Adipocyte (in vitro differentiated cells): ENCODE measurements at regions not wholly inside any gene's neighbourhood (a gene's known extent, or its start where the extent isn't known, plus 50 kb on each side); places are given as distances from the start of the nearest gene placed in this dataset.
"Not testable (repeated sequence)": the region's sequence is repeated elsewhere in the genome, so short reads cannot be mapped to it uniquely, and the experiment has no call there.

Experiments
- DNase-seq: peaks from one replicate; pipeline ENCODE4 v3.0.0-alpha.2; 2015; ENCODE audit warnings: low read depth
- H3K27me3 ChIP-seq: replicated peaks from 2 replicates; pipeline ENCODE4 v1.7.0; 2013; ENCODE audit warnings: mild to moderate bottlenecking, low read length, moderate library complexity; ENCODE audit not compliant: control insufficient read depth, insufficient read depth
- H3K36me3 ChIP-seq: 2 replicates; pipeline ENCODE4 v1.7.0; 2013; ENCODE audit warnings: low read length, mild to moderate bottlenecking, moderate library complexity; ENCODE audit not compliant: control insufficient read depth, insufficient read depth, severe bottlenecking
- H3K4me1 ChIP-seq: 2 replicates; pipeline ENCODE4 v1.7.0; 2013; ENCODE audit warnings: mild to moderate bottlenecking, low read length, moderate library complexity; ENCODE audit not compliant: control insufficient read depth, insufficient read depth
- H3K4me3 ChIP-seq: 2 replicates; pipeline ENCODE4 v1.7.0; 2013; ENCODE audit warnings: mild to moderate bottlenecking, low read length, moderate library complexity
- H3K9ac ChIP-seq: 2 replicates; pipeline ENCODE4 v1.7.0; 2013; ENCODE audit warnings: mild to moderate bottlenecking, low read length, moderate library complexity
- H3K9me3 ChIP-seq: 2 replicates; pipeline ENCODE4 v1.7.0; 2013; ENCODE audit warnings: mild to moderate bottlenecking, low read length, moderate library complexity; ENCODE audit not compliant: control insufficient read depth

DNA sequence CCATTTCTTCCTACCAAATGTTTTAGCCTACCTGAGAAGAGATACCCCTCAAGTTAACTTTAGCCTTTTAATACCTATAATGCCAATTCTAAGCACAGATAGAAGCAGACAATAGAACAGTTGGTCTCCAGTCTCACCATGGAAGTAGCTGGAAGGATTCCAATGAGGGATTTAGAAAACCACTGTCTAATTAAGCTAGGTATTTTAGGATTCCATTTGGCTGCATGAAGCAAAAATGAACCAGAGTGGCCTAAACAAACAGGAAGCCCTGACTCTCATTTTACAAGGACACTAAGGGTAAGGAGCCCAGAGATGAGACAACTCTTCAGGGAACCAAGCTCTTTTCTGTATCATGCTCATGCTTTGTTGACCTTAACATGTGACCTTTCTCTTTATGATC is 199.2 kb downstream of the ALDH8A1 start:
- Histone ChIP-seq H3K4me3 (no peak overlapping the region), H3K27me3 (no peaks in the 10 kb centered on the region)
- peak; percentile 78 for DNase-seq

GRCh38 chr6:134748484-134748883 is 201.4 kb downstream of the ALDH8A1 start:
- Histone ChIP-seq H3K4me3 (no peak overlapping the region), H3K27me3 (no peaks in the 10 kb centered on the region), H3K9me3 (no peaks in the 10 kb centered on the region), H3K4me1 (no peaks in the 10 kb centered on the region), H3K36me3 (no peaks in the 10 kb centered on the region), H3K9ac (no peak overlapping the region)
- no peak for DNase-seq

More for the DNA sequence above, 199.2 kb downstream of the ALDH8A1 start:
- H3K9ac ChIP-seq: no peak overlapping the region
- no peaks in the 10 kb centered on the region for H3K36me3 ChIP-seq
- no peaks in the 10 kb centered on the region for H3K4me1 ChIP-seq
- no peaks in the 10 kb centered on the region for H3K9me3 ChIP-seq

DNA sequence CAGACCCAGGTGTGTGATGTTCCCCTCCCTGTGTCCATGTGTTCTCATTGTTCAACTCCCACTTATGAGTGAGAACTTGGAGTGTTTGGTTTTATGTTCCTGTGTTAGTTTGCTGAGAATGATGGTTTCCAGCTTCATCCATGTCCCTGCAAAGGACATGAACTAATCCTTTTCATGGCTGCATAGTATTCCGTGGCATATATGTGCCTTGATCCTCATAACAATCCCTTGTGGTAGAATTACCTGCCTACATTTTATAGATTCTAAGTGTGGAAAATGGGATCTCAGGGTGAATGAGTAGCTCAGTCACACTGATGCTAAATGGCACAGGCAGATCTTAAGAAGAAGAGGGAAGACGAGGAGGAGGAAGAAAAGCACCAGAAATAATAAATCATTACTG is 202.7 kb downstream of the ALDH8A1 start:
- not testable (repeated sequence) for H3K4me3 ChIP-seq, DNase-seq, H3K36me3 ChIP-seq, H3K9me3 ChIP-seq, H3K9ac ChIP-seq, H3K27me3 ChIP-seq, H3K4me1 ChIP-seq

DNA sequence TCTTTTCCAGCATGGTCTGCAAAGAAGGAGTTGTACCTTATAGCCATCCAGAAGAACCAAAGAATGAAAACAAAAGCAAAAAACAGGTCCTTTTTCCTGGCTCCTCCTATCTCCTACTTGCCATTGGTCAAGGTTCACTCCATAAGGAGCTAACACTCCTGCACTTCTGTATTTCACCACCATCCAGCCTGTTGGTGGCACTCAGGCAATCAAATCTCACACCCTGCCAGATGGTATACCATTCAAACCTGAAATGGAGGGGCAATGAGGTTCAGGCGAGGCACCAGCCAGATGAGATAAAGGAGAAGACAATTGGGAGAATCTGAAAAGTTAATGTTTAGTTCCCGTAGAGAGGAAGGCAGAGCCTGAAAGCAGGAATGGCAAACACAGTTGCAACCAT is 203.8 kb downstream of the ALDH8A1 start:
- no peaks in the 10 kb centered on the region for H3K4me1 ChIP-seq
- no peak for DNase-seq

DNA sequence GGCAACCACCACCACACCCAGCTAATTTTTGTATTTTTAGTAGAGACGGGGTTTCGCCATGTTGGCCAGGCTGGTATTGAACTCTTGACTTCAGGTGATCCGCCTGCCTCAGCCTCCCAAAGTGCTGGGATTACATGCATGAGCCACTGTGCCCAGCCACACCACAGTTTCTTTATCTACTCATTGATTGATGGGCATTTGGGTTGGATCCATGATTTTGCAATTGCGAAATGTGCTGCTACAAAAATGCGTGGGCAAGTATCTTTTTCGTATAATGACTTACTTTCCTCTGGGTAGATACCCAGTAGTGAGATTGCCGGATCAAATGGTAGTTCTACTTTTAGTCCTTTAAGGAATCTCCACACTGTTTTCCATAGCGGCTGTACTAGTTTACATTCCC is 204.7 kb downstream of the ALDH8A1 start:
- not testable (repeated sequence) for DNase-seq, H3K27me3 ChIP-seq, H3K36me3 ChIP-seq, H3K4me1 ChIP-seq, H3K9me3 ChIP-seq, H3K9ac ChIP-seq, H3K4me3 ChIP-seq

More for the DNA sequence above, 203.8 kb downstream of the ALDH8A1 start:
- H3K27me3 ChIP-seq: no peaks in the 10 kb centered on the region
- H3K9ac ChIP-seq: no peak overlapping the region
- no peak overlapping the region for H3K4me3 ChIP-seq
- no peaks in the 10 kb centered on the region for H3K36me3 ChIP-seq
- H3K9me3 ChIP-seq: no peaks in the 10 kb centered on the region

GRCh38 chr6:134744301-134744700 is 205.6 kb downstream of the ALDH8A1 start:
- H3K9me3 ChIP-seq: no peaks in the 10 kb centered on the region
- H3K4me3 ChIP-seq: no peak overlapping the region
- H3K4me1 ChIP-seq: peaks cover 8% of the 10 kb centered on the region
- H3K36me3 ChIP-seq: no peaks in the 10 kb centered on the region
- DNase-seq: no peak
- no peaks in the 10 kb centered on the region for H3K27me3 ChIP-seq
- H3K9ac ChIP-seq: no peak overlapping the region

GRCh38 chr6:134741200-134741536 is 208.7 kb downstream of the ALDH8A1 start:
- H3K36me3 ChIP-seq: no peaks in the 10 kb centered on the region
- H3K4me1 ChIP-seq: peaks cover 8% of the 10 kb centered on the region
- no peaks in the 10 kb centered on the region for H3K27me3 ChIP-seq
- DNase-seq: no peak
- no peak overlapping the region for H3K4me3 ChIP-seq
- no peaks in the 10 kb centered on the region for H3K9me3 ChIP-seq
- no peak overlapping the region for H3K9ac ChIP-seq

DNA sequence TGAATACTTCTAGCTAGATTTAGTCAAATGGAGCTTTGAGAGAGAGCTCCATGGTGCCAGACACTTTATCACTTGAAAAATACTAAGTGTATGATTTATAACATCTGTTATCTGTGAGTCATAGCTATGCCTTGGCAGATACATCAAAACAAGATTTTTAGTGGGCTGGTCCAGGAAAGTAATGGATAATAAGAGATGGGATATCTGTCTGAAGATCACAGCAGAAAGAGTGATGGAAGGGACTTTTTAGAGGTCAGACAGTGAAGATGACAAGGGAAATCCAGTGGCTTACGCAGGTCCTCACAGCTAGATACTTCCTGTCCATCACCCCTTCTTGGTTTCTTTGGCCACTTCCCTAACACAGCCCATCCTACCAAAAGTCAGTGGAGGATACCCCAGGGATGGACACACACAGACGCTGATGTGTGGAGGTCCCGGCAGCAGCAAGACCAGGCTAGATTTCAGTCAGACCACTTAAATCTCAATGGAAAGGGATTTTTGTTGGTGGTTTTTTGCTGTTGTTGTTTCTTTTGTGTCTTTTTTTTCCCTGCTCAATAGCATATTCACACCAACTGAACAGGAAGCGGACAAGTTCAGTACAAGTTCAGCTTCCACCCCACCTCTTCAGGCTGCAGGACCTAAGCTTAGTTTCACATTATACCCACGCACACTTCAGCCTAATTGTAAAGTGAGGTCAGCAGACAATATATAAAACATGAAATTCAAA is 209.3 kb downstream of the ALDH8A1 start:
- H3K9me3 ChIP-seq: no peaks in the 10 kb centered on the region
- H3K9ac ChIP-seq: no peak overlapping the region
- H3K27me3 ChIP-seq: no peaks in the 10 kb centered on the region
- H3K4me1 ChIP-seq: peaks cover 8% of the 10 kb centered on the region
- H3K36me3 ChIP-seq: no peaks in the 10 kb centered on the region
- H3K4me3 ChIP-seq: no peak overlapping the region
- peak; percentile 69 for DNase-seq

- no peaks in the 10 kb centered on the region for H3K9me3 ChIP-seq
- H3K4me3 ChIP-seq: no peak overlapping the region
- DNase-seq: no peak
- no peaks in the 10 kb centered on the region for H3K27me3 ChIP-seq
- peaks cover 8% of the 10 kb centered on the region for H3K4me1 ChIP-seq
- no peaks in the 10 kb centered on the region for H3K36me3 ChIP-seq
- H3K9ac ChIP-seq: no peak overlapping the region
Measured at GRCh38 chr6:134740027-134740373, 209.9 kb downstream of the ALDH8A1 start.

DNA sequence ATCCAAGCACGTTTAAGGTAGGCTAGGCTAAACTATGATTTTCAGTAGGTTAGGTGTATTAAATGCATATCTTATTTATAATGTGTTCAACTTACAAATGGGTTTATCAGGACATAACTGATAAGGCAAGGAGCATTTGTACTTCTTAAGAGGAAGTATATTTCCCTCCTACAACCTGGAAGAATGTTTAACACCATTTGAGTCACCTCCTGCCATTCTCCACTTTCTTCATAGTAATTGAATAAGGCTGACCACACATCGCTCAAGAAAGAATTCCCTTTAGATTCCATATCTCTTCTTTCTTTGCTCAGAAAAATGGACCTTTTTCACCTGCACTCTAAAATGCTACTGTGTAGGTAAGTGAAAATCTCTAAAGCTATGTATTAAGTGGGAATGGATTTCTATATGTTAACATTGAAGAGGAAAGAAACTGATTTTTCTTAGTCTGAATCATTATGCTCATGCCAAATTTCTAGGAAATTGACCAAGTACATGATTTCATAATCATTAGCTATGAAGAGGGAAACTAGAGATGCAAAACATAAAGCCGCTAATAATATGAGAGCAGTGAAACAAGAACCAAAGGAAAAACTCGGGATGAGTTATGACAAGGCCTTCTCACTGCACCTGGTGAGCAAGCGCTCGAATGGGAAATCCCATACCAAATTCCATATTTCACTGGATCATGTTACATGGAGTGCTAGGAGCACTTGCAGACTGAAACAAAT is 210.4 kb downstream of the ALDH8A1 start:
- H3K27me3 ChIP-seq: no peaks in the 10 kb centered on the region
- H3K4me3 ChIP-seq: no peak overlapping the region
- H3K36me3 ChIP-seq: no peaks in the 10 kb centered on the region
- peaks cover 9% of the 10 kb centered on the region for H3K4me1 ChIP-seq
- no peaks in the 10 kb centered on the region for H3K9me3 ChIP-seq
- no peak overlapping the region for H3K9ac ChIP-seq
- peak; percentile 50 for DNase-seq

- H3K4me3 ChIP-seq: no peak overlapping the region
- H3K9me3 ChIP-seq: no peaks in the 10 kb centered on the region
- no peaks in the 10 kb centered on the region for H3K27me3 ChIP-seq
- peaks cover 18% of the 10 kb centered on the region for H3K4me1 ChIP-seq
- DNase-seq: no peak
- no peak overlapping the region for H3K9ac ChIP-seq
- H3K36me3 ChIP-seq: no peaks in the 10 kb centered on the region
Measured at GRCh38 chr6:134738211-134738885, 211.6 kb downstream of the ALDH8A1 start.
